Ectodermal cell (in vitro differentiated cells): ENCODE measurements at regions not wholly inside any gene's neighbourhood (a gene's known extent, or its start where the extent isn't known, plus 50 kb on each side); places are given as distances from the start of the nearest gene placed in this dataset.
"Not testable (repeated sequence)": the region's sequence is repeated elsewhere in the genome, so short reads cannot be mapped to it uniquely, and the experiment has no call there.

Source experiments
- H3K27ac ChIP-seq: 2 replicates; pipeline ENCODE4 v1.7.0; 2013; ENCODE audit warnings: mild to moderate bottlenecking, low read depth, low read length; ENCODE audit not compliant: insufficient read depth, poor library complexity, severe bottlenecking
- H3K27me3 ChIP-seq: 2 replicates; pipeline ENCODE4 v1.7.0; 2013; ENCODE audit warnings: mild to moderate bottlenecking, low read length; ENCODE audit not compliant: insufficient read depth, control insufficient read depth, poor library complexity, severe bottlenecking
- H3K36me3 ChIP-seq: one replicate; pipeline ENCODE4 v1.7.0; 2013; ENCODE audit warnings: low read length; ENCODE audit not compliant: control insufficient read depth, insufficient read depth
- H3K4me1 ChIP-seq: one replicate; pipeline ENCODE4 v1.7.0; 2013; ENCODE audit warnings: low read length; ENCODE audit not compliant: control insufficient read depth, insufficient read depth
- H3K4me3 ChIP-seq: 2 replicates; pipeline ENCODE4 v1.7.0; 2013; ENCODE audit warnings: low read depth, low read length, control low read depth; ENCODE audit not compliant: insufficient read depth
- H3K9me3 ChIP-seq: 2 replicates; pipeline ENCODE4 v1.7.0; 2013; ENCODE audit warnings: mild to moderate bottlenecking, low read length, moderate library complexity; ENCODE audit not compliant: control insufficient read depth
- WGBS, 2 experiments: methylation state at CpG; one replicate each; pipeline ENCODE4 v1.1.7; 2013; ENCODE audit warnings: missing lambda C conversion rate in 2 of 2; 5-methylcytosine and 5-hydroxymethylcytosine counted together

GRCh38 chr14:104397956-104398355, 181.6 kb upstream of the C14orf180 start:
- Histone ChIP-seq H3K9me3 (no peaks in the 10 kb centered on the region), H3K4me3 (no peak overlapping the region), H3K27ac (no peak overlapping the region), H3K36me3 (no peaks in the 10 kb centered on the region), H3K4me1 (peaks cover 5% of the 10 kb centered on the region), H3K27me3 (no peaks in the 10 kb centered on the region)
- WGBS, 2 experiments = 100% methylated on average over 2 of the region's 2 CpGs; no CpG with 5 or more reads in 1 of the 2 experiments

GRCh38 chr14:104398656-104399055, 180.9 kb upstream of the C14orf180 start:
- no peaks in the 10 kb centered on the region for H3K9me3 ChIP-seq
- peaks cover 5% of the 10 kb centered on the region for H3K4me1 ChIP-seq
- no peak overlapping the region for H3K27ac ChIP-seq
- H3K4me3 ChIP-seq = no peak overlapping the region
- H3K27me3 ChIP-seq = no peaks in the 10 kb centered on the region
- no peaks in the 10 kb centered on the region for H3K36me3 ChIP-seq
- WGBS, 2 experiments = 89% methylated on average over 7 of the region's 7 CpGs

- no peaks in the 10 kb centered on the region for H3K36me3 ChIP-seq
- no peak overlapping the region for H3K4me3 ChIP-seq
- peak overlapping the region; percentile 29 for H3K27ac ChIP-seq
- H3K9me3 ChIP-seq = no peaks in the 10 kb centered on the region
- 62 to 70% methylated on average over 10 of the region's 10 CpGs for WGBS, 2 experiments
- peaks cover 5% of the 10 kb centered on the region for H3K4me1 ChIP-seq
- H3K27me3 ChIP-seq = no peaks in the 10 kb centered on the region
These were observed 180.0 kb upstream of the C14orf180 start for GRCh38 chr14:104399432-104400155.

DNA sequence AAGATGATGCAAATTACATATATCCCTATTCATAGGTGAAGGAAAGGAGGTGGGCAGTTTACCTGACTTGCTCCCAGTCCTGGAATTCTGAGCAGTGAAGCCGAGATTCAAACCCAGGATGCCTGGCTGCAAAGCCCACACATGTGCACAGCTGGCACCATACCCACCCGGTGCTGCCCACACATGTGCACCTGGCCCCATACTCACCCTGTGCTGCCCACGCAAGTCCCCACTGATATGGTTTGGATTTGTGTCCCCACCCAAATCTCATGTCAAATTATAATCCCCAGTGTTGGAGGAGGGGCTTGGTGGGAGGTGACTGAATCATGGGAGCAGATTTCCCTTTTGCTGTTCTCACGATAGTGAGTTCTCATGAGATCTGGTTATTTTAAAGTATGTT, 179.2 kb upstream of the C14orf180 start:
- Histone ChIP-seq H3K27me3 (no peaks in the 10 kb centered on the region), H3K36me3 (no peaks in the 10 kb centered on the region), H3K27ac (peak overlapping the region; percentile 29), H3K9me3 (no peaks in the 10 kb centered on the region), H3K4me3 (no peak overlapping the region), H3K4me1 (peaks cover 5% of the 10 kb centered on the region)
- WGBS, 2 experiments = 89 to 96% methylated on average over 3 to 4 of the region's 4 CpGs

GRCh38 chr14:104401785-104402184, 177.8 kb upstream of the C14orf180 start:
- Histone ChIP-seq H3K27ac (no peak overlapping the region), H3K4me1 (peaks cover 5% of the 10 kb centered on the region), H3K27me3 (no peaks in the 10 kb centered on the region), H3K9me3 (no peaks in the 10 kb centered on the region), H3K36me3 (no peaks in the 10 kb centered on the region), H3K4me3 (no peak overlapping the region)
- WGBS, 2 experiments = 93 to 96% methylated on average over 4 of the region's 4 CpGs

- not testable (repeated sequence) for H3K36me3 ChIP-seq, H3K4me1 ChIP-seq, H3K9me3 ChIP-seq, H3K4me3 ChIP-seq, H3K27me3 ChIP-seq, H3K27ac ChIP-seq
- 95 to 99% methylated on average over 4 of the region's 4 CpGs for WGBS, 2 experiments
These were observed 177.3 kb upstream of the C14orf180 start for GRCh38 chr14:104402303-104402702.

DNA sequence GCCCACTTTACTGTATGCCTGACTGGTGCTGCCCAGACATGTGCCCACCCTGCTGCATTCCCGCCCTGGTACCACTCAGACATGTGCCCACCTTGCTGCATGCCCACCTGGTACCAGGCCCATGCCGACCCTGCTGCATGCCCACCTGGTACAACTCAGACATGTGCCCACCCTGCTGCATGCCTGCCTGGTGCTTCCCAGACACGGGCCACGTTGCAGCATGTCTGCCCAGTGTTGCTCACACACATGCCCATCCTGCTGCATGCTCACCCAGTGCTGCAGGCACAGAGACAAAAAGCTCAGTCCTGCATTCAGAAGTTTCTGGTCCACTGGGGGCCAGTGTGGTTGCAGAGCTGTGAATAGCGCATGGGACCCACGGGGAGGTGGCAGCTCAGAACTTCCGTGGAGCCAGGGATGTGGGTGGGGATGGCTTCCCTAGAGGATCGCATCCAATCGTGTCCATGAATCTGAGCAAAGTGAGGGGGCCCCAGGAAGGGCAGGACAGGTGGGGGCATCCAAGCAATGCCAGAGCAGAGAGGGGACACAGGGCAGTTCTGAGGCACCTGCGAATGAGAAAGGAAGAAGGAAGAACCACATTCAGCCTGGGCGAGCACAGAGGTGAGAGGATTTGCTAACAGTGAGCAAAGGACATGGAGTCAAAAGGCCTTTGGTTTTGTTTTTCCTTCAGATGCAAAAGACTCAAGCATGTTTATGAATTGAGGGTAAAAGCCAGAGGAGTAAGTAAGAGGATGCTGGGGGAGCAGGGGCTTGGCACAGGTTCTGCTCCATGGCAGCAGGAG, 175.9 kb upstream of the C14orf180 start:
- Histone ChIP-seq H3K27me3 (no peaks in the 10 kb centered on the region), H3K9me3 (no peaks in the 10 kb centered on the region), H3K4me3 (no peak overlapping the region), H3K27ac (no peak overlapping the region), H3K36me3 (no peaks in the 10 kb centered on the region), H3K4me1 (peaks cover 5% of the 10 kb centered on the region)
- 83 to 84% methylated on average over 11 of the region's 11 CpGs for WGBS, 2 experiments

DNA sequence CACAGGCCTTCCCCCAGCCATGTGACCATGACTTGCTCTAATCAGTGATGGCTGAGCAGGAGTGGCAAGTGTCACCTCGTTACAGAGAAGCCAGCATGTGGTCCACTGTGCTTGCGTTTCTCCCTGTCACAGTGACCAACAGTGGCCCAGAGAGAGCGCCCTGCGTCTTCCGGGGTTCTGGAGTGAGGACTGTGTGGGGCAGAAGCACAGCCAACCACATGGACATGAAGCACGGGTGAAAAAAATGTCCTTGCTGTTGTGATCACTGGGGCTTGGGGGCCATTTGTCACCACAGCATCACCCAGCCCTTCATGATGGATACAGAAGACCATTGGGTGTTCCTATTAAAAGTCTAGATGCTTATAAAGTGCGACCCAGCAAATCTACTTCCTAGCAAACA, 174.6 kb upstream of the C14orf180 start:
- H3K4me1 ChIP-seq = peaks cover 3% of the 10 kb centered on the region
- H3K4me3 ChIP-seq = no peak overlapping the region
- H3K27ac ChIP-seq = no peak overlapping the region
- no peaks in the 10 kb centered on the region for H3K9me3 ChIP-seq
- 84 to 85% methylated on average over 7 of the region's 7 CpGs for WGBS, 2 experiments
- no peaks in the 10 kb centered on the region for H3K27me3 ChIP-seq
- no peaks in the 10 kb centered on the region for H3K36me3 ChIP-seq

DNA sequence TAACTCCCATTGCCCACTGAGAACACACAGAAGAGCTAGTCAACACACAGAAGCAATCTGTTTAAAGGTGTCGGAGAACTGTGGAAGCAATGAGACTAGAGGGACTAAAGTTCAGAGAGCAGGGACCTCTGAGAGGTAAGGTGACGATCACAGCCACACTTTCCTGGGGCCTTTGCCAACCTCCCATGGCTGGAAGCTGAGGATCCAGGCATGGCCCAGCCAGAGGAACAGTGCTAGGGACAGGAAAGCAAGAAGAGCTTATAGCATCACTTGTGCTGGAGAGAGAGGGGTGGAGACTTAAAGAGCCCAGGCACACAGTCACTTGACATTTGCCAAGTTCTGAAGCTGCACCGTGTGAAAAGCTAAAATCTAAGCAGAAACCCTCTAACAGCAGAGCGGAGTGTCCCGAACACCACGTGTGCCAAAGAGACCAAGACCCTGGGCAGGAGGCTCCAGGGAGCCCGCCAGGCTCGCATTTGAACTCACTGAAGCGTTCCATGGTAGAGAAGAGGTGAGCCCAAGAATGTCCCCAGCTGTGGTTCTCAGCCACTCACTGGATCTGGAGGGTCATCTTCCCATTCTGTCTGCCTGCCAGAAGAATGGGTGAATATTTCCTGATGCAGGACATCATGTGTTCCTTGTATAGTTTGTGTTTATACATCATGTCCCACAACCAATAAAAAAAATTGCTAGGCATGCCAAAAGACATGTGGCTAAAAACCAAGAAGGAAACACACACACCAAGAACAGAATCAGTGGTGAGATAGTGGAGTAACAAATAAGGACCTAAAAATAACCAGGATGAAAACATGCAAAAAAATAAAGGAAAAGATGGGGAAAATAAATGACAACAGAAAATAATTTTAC, 174.0 kb upstream of the C14orf180 start:
- H3K27me3 ChIP-seq = no peaks in the 10 kb centered on the region
- WGBS, 2 experiments = 92 to 94% methylated on average over 9 of the region's 9 CpGs

DNA sequence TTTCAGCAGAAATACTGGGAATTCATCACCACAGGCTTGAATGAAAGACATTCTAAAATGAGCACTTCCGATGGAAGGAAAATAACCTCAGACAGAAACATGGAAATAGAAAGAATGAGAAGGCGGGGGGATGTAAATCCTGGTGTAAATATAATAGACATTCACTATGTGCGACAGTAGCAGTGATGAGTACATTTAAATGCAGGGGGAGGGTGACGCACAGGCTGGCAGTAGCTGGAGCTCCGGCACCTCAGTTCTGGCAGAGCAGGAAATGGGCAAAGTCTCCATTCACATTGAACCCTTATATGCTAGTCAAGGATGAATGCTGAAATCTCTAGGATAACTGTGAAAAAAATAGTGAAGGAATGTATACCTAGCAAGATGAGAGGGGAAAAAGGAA, 172.7 kb upstream of the C14orf180 start:
- Histone ChIP-seq H3K4me3 (no peak overlapping the region), H3K4me1 (no peaks in the 10 kb centered on the region), H3K27me3 (no peaks in the 10 kb centered on the region), H3K9me3 (no peaks in the 10 kb centered on the region), H3K27ac (no peak overlapping the region), H3K36me3 (no peaks in the 10 kb centered on the region)
- WGBS, 2 experiments = 88 to 93% methylated on average over 5 of the region's 5 CpGs

More for the DNA sequence above, 174.0 kb upstream of the C14orf180 start:
- Histone ChIP-seq H3K4me3 (no peak overlapping the region), H3K4me1 (no peaks in the 10 kb centered on the region), H3K36me3 (no peaks in the 10 kb centered on the region), H3K9me3 (no peaks in the 10 kb centered on the region), H3K27ac (no peak overlapping the region)
